Fibroblast of lung (primary cell): ENCODE measurements at regions not wholly inside any gene's neighbourhood (a gene's known extent, or its start where the extent isn't known, plus 50 kb on each side); places are given as distances from the start of the nearest gene placed in this dataset.

ENCODE experiments used
- CTCF ChIP-seq, 2 donors: IDR thresholded peaks in 1 of 2; conservative IDR thresholded peaks in 1 of 2; 1 replicate in 1 of 2; 2 replicates in 1 of 2; pipeline ENCODE4 v1.5.1; 2011 to 2012; ENCODE audit warnings: low read length in 2 of 2, control low read depth in 1 of 2, inconsistent platforms in 1 of 2, low read depth in 1 of 2, mild to moderate bottlenecking in 1 of 2
- EZH2 ChIP-seq: IDR thresholded peaks from 2 replicates; pipeline ENCODE4 v1.5.1; 2012; ENCODE audit warnings: low read length, control low read depth, mild to moderate bottlenecking; ENCODE audit errors: missing control alignments

- no peak for TF ChIP-seq CTCF (conservative IDR thresholded peaks at IDR 0.05 in 1 of 2, IDR thresholded peaks at IDR 0.05 in 1 of 2; ENCODE audit: low read depth in 1 of 2, low read length in 2 of 2)
- TF ChIP-seq EZH2, result no peak
These were observed 203.4 kb downstream of the ANAPC10 start for GRCh38 chr4:144894573-144894972.
